Right cardiac atrium (tissue), 2 donors: ENCODE measurements at regions not wholly inside any gene's neighbourhood (a gene's known extent, or its start where the extent isn't known, plus 50 kb on each side); places are given as distances from the start of the nearest gene placed in this dataset.

ENCODE experiments used
- microRNA-seq, 2 donors: library from miRNA; unstranded; fragments of <30 nt; microRNA quantifications; one replicate each; pipeline ENCODE4 v1.2.0, GENCODE V29; 2020 to 2021
- donor health status: DM: no; HTN: yes; CAD: no.
- donor health status: DM: no; HTN: no; CAD: no.

Small RNAs in the stretch of these regions (microRNA-seq; reads per million reads assigned to microRNA genes)
- gene MIR548I2 = 0 reads per million in 2 donors
